GM18520 (cell line): ENCODE measurements at regions not wholly inside any gene's neighbourhood (a gene's known extent, or its start where the extent isn't known, plus 50 kb on each side); places are given as distances from the start of the nearest gene placed in this dataset.
"Not testable (repeated sequence)": the region's sequence is repeated elsewhere in the genome, so short reads cannot be mapped to it uniquely, and the experiment has no call there.

Source experiments
- ATAC-seq: cut with Tn5 transposase; IDR thresholded peaks from one replicate; pipeline ENCODE4 v1.9.1; 2021; ENCODE audit not compliant: unreplicated experiment

DNA sequence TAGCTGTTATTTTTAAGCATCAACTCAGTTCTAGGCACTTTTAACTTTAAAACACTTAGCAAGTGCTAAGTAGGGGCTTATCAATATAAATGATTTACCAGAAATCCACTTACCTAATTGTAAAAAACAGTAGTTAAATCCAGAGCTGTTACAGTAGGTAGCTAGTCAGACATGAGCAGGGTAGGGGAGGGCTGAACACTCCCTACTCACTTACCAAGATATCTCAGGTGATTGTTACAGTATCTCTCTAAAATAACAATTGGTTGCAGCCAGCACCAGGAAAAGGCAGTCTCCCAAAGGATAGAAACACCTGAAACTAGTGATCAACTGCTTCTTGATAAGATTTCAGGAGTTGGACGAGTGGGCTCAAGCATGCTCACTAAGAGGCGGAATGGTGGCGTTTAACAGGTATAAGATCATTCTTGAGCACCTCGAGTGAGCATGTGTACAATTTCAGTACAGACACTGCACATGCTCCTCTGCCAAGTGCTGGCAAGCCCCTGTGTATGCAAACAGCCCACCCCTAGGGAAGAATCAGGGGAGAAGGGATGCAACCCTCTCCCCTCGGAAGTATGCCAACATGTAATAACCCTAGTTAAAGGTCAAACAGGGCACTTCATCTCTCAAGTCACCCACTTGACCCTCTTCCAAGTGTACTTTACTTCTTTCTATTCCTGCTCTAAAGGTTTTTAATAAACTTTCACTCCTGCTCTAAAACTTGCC is 1113.6 kb upstream of the SEL1L start:
- no peak for ATAC-seq

DNA sequence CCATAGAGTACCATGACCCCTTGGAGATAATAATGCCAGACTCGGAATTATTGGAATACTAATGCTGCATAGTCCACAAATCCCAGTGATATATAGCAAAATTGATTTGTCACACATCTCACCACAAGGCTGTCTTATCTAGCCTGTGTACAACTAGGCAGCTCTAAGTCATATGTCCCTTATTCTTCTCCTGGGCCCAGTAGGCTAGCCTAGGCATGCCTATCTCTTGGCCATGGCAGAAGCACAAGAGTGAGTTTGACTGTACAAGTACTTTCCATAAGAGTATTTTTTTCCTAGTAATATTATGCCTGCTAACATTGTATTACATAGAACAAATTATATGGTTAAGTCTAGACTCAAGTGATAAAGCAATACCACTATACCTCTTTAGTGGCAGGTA is 1122.1 kb upstream of the SEL1L start:
- no peak for ATAC-seq

DNA sequence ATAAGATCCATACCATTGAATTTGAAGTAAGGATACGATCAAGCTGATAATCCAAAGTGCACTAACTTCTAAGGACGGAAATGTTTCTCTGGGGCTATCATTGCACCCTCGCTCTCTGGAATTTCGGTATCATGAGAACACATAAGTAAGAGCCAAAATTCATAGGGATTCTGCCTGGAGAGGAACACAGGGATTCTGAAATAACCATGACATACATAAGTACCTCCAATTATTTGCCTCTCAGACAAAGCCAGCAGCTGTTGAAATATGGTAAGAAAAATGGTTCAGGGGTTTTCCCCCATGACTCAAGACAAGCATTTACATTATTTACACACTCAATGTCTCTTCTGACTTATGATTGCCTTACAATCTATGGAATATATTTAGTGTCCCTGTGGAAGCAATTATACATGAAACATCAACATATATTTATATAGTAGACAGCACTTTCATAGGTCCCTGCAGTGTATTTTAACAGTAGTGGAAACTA is 1123.6 kb upstream of the SEL1L start:
- ATAC-seq = no peak

DNA sequence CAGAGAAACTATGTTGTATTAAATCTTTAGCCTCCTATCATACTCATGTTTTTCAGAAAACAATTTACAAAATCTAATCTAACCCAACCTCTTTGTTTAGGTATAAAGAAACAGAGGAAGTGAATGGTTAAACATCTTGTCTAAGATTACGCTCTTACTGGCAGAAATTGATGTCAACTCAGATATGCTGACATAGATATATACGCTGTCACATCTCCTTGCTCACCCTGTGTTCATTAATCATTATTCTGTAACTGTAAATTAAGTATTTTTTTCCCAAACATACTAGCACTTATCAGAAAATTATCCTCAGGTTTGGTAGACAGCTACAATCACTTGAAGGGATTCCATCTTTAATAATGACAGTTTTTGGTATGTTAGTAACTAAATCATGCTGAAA is 1127.6 kb upstream of the SEL1L start:
- no peak for ATAC-seq

DNA sequence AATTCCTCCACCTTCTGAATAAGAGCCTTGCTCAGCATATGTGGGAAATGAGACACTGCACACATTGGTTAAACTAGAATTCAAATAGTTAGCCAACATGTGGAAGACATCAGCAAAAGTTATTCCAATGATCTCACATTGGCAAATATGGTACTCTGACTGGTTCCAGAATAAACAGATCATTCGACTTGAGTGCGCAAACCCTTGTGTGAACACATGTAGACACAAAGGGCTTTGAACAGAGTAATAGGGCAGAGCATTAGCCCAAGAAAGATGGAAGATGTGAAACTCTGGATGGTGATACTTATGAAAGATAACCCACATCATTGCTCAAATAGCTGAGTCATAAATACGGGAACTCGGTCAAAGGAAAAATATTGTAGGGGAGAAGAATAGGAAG is 1133.4 kb upstream of the SEL1L start:
- ATAC-seq = no peak

DNA sequence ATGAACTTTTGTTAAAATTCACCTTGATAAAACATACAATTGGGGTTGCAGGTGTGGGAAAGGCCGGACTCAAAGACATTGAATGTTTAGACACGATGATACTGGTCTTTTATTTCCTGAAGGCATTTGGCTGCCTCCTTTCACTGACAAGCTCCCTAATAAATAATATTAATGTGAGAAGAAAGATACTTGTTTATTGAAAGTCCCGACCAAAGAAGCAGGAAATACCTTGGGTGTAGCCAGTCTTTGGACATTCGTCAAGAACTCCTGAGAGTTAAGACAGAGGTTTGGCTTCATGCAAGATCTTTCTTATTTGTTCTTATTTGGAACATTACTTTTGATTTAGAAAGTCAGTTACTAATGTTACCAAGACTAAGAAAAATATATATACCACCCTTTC is 1133.8 kb upstream of the SEL1L start:
- ATAC-seq = no peak

DNA sequence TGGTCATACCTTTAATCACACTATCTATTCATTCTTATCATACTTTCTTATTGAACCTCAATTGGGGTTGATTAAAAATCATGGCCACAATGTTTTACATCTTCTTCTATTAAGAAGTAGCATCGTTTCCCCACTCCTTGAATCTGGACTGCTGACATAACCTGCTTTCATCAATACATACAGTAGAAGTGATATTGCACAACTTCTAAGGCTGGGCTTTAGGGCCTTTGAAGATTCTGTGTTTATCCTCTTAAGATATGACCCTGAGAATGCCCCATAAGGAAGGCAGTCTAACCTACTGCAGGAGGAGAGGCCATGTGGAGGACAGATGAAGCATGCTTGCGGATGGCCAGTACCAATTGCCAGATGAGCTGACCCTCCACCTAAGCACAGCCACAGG is 1142.8 kb upstream of the SEL1L start:
- no peak for ATAC-seq

DNA sequence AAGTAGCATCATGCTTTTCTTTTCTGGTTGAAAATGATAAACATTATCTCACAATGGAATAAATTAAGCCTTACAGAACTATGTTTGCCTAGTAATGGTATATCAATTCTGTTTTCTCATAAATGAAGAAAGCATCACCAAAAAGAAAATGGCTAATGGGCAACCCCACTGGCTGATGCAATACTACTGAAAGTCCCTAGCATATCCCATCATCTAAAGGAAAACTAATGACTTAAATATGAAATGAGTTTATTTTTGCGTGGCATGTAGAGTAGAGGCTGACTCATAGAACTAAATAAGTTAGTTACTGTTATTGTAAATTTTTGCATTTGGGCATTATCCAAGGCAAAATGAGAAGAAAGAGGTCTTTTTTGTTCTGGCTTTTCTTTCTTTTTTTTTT is 1156.3 kb upstream of the SEL1L start:
- ATAC-seq = no peak

DNA sequence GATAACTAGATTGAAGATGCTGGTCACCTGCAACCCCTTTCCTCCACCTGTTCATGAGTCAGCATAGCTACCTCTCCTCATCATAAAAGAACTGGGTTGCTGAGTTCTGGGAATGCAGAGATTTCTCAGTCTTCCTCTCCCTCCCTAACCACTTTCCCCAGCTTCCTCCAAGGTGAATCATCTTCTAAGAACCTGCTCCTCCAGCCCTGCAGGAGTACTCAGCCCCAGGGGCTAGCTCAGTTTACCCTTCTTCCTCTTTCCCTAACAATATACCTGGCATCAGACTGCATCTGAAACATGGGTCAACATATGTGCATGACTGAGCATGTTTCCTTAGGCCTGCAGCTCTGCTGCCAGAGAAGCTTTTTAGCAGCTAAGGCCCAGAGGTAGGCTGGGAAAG is 1157.5 kb upstream of the SEL1L start:
- not testable (repeated sequence) for ATAC-seq

DNA sequence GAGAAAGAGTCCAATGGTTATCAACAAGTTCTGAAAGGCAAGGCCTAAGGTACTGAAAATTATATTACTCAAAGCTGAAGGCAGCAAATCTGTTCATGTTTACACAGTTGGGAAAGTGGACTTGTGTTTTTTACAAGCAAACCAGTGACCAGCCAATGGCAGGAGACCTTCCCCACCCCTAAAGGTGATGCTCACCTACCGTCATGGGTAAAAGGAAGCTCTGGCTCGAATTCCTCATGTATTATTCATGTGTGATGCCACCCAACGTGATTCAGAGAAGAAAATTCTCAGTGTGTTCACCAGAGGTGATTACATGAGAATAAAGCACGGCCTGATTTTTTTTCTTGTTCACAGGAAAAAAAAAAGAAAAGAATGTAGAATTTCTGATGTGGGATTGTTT is 1161.2 kb upstream of the SEL1L start:
- ATAC-seq = no peak

DNA sequence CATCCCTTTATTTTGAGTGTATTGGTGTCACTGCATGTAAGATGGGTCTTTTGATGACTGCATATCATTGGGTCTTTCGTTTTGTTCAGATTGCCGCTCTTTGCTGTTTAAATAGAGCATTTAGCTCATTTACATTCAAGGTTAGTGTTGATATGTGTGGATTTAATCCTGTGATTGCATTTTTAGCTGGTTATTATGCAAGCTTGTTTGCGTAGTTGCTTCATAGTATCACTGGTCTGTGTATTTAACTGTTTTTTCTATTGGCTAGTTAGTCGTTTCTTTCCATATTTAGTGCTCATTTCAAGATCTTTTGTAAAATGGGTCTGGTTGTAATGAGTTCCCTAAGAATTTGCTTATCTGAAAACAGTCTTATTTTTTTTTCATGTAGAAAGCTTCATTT is 1170.6 kb upstream of the SEL1L start:
- ATAC-seq = no peak

DNA sequence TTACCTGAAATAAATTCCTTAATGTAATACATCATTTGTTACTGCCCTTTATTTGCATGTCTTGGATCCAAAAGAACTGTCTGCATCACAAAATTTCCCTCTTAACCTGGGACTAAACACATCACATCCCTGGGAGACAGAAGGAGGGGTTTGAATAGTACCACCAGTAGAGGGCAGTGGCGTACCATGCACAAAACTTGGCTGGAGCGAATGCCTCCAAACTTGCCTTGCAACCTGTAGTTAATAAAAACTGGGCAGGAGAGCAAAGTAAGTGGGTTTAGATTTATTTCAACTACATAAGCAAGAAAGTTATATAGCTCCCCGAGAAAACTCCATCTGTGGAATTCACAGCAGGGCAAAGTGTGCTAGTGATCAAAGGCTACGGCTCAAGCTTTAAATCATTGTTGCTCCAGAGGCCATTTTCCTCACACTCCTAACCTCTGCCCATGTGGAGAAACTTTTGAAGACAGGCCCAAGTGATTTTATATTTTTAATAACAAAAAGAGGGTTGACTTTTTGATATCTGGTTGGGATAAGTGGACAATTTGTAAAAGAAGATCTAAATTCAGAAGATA is 1176.7 kb upstream of the SEL1L start:
- no peak for ATAC-seq

DNA sequence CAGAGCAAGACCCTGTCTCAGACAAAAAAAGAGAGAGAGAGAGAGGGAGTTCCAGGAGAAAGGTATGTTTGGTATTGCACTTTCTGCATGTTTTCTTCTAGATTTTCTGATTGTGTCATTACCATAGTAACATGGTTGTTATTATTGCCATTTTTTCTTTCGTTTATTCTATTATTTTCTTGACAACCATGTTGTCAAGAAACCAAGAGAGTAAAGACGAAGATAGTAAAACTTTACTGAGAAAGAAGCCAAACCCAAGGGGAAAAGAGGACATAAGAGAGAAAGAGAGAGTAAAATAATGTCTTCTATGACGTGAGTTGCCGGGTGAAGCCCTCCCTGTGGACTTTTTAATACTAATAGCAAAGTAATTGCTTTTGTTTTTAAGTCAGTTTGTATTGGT is 1186.0 kb upstream of the SEL1L start:
- ATAC-seq = no peak

DNA sequence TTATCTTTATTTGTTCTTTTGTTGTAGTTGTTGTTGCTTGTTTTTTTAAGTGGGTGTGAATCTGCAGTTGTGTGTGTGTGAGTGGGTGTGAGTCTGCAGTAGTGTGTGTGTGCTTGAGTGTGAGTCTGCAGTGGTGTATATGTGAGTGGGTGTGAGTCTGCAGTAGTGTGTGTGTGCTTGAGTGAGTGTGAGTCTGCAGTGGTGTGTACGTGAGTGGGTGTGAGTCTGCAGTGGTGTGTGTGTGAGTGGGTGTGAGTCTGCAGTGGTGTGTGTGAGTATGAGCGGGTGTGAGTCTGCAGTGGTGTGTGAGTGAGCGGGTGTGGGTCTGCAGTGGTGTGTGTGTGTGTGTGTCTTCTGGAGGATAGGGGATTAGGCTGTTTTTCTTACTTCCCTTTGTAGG is 1186.8 kb upstream of the SEL1L start:
- no peak for ATAC-seq

DNA sequence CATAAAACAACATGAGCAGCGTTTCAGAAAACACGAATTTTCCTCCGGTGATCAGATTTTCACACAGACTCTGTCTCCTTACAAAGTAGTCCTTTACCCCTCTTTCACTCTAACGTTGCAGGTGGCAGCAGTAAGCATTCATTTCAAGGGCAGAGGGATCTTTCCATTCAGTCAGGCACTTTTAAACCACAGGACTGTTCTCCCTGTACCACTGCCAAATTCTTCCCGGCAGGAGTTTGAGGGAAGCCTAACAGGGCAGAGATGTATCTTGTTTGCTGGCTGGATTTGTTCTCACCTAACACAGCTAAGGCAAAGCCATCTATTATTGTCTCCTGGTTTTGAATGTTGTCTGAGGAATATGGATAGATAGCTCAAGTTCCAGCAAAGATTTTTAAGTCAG is 1187.3 kb upstream of the SEL1L start:
- ATAC-seq = no peak

DNA sequence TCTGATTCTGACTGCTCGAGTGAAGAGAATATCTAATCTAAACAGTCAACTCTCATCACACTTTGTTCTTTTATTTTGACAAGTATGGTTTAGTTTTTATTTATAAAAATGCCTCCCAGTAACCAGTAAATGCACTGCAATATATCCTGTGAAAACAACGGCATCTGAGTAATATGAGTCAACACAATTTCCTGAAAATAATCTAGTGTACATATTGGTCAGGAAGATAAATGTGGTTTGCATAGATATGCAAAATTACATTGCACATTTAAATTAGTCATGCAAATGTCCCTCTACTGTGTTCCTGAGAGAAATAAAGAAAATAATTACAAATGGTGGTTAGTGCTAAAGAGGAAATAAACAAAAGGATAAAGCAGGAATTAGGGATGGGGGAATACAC is 1190.7 kb upstream of the SEL1L start:
- no peak for ATAC-seq

DNA sequence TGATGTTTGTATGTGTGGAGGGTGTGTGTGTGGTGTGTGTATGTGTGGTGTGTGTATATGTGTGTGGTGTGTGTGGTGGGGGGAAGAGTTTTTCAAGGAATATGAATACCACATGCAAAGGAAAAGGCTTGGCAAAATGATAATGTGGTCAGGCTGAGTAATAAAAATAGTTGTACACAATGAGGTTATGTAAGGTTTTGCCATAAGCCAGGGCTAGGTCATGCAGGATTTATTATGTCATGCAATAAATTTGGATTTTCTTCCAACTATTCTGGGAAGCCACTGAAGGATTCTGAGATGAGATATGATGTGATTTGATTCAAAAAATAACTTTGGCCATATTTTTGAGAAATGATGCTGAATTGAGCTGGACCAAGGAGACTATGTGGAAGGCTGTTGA is 1191.6 kb upstream of the SEL1L start:
- no peak for ATAC-seq

DNA sequence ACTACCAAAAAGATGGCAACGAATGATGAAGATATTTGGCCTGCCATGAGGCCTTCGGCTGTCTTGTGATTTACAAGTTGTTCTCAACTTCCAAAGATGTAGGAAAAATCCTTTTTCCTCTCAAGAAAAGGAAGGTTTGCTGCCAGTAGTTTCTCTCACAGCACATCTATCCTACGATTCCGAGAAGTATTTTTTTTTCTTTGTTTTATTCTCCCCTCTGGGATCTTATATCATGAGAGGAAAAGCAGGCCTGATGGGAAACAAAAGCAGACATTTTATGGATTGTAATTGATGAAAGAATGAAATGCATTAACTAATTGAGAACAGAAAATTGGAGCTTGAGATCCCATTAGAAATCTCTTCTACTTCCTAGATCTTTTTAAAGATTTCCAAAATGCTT is 1197.9 kb upstream of the SEL1L start:
- ATAC-seq = no peak

DNA sequence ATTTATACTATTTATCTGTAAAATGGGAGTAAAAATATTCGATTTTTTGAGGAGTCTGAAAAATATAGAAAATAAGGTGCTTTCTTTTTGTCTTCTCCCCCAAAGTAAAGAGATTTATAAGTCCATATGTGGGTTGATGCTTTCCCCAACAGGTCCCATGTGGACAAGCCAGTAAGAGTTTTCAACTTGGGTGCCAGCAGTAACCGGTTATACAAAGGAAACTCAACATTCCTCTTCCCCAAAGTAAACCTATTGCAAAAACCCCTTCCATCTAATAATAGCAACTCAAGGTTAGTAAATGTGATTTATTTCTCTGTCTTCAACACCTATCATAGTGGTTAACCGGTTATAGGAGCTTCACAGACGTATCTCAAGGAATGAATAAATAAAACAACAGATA is 1206.9 kb upstream of the SEL1L start:
- ATAC-seq = no peak

DNA sequence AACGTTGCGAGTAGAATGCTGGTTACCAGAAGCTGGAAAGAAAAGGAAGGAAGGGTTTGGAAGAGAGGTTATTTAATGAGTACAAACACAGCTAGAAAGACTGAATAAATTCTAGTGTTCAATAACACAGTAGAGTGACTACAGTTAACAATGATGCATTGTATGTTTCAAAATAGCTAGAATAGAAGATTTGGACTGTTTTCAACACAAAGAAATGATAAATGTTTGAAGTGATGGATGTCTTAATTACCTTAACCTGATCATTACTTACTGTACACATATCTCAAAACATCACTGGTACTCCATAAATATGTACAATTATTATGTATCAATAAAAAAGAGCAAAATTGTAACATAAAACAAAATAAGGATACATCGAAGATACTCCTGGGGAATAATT is 1221.8 kb upstream of the SEL1L start:
- no peak for ATAC-seq

DNA sequence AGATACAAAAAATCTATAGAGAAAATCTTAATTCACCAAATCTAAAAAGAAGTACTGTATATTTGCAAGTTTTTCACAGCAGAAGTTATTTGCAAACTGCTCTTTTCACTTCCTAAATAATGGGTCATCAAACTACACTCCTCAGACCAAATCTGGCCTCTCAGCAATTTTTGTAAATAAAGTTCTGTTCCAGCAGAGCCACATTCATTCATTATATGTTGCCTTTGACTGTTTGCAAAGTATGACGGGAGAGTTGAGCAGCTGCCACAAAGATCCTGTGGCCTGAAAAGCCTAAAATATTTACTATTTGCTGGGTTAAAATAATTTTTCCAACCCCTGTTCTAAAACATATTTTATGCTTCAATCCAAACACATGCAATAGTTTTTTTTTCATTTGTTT is 1222.3 kb upstream of the SEL1L start:
- no peak for ATAC-seq

DNA sequence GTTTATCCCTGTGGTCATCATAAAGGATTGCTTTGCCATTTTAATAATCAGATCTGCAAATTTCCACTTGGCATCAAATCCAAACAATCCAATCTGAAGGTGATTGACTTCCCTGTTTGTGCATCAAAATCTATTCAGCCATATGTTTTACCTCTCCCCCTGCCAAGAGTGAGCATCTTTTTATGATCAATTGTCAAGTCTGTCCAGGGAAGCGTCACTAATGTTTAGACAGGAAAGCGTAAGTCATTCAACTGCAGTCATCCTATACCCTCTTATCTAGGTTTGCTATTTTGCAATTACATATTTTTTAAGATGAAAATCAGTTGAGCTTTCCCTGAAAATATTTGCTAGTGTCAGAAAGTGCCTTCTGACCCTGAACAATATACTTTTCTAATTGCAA is 1224.1 kb upstream of the SEL1L start:
- no peak for ATAC-seq

DNA sequence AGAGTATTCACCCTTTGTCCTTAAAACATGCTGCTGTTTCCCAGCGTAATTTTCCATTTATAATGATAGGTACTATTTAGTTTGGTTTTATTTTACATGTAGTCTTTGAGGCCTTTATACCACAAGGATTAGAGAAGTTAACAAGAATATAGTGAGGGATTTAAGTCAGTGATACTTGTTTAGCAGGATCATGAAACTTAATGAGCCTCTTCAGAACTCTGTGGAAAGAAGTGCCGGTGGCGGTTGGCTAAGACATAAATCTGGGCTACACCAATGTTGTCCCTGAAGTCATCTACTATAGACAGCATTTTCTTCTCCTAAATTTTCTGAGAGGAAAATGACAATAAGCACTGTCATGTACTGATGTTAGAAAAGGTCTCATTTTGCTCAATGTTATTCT is 1226.0 kb upstream of the SEL1L start:
- no peak for ATAC-seq
